ENCODE measurements at regions not wholly inside any gene's neighbourhood (a gene's known extent, or its start where the extent isn't known, plus 50 kb on each side); places are given as distances from the start of the nearest gene placed in this dataset.

DNA sequence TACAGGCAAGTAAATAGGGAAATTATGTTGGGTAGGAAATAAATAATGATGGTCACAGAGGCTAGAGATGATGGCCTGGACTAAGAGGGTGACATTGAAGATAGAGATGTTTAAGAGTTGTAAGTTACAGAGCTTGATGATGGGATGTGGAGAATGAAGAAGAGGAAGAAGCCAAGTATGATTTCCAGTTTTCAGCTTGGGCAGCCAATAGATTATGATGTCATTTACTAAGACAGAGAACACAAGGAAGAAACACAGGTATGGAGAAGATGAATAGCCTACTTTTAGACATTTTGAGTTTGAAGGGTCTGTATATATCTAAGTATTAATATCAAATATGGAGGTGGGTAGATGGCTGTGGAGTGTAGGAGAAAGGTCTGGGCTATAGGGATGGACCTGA lies 56.0 kb upstream of the PRELP start:
- no peak for TF ChIP-seq ARNT (IDR thresholded peaks at IDR 0.05)
- no peak for TF ChIP-seq FOXM1 (IDR thresholded peaks at IDR 0.05; ENCODE audit: borderline replicate concordance)
- no peak for DNase-seq (ENCODE audit: extremely low spot score)
- POLR2A ChIA-PET: no interaction called here
- CTCF ChIA-PET: no interaction called here

DNA sequence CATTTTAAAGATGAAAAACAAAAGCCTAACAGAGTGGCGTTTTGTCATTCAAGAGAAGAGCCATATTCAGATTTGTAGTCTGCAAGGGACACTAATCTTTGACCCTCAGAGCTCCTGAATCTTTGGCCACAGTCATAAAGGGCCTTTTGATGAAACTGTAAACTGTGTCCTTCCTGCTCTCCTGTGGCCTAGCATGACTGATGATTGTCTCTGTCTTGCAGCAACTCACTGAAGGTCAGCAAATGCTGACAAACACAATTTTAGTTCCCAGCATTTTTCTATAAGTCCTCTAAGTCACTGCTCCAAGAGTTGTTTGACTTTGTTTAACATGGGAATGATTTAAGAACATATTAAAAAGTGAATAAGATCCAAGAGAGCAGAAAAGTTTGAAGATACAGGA lies 55.3 kb upstream of the PRELP start:
- CTCF ChIA-PET: no interaction called here
- DNase-seq (ENCODE audit: extremely low spot score): no peak
- POLR2A ChIA-PET: no interaction called here
- TF ChIP-seq ELF4 (IDR thresholded peaks at IDR 0.05) (no peak), BHLHE40 (IDR thresholded peaks at IDR 0.05; ENCODE audit: borderline replicate concordance) (no peak), ARNT (IDR thresholded peaks at IDR 0.05) (no peak), L3MBTL2 (conservative IDR thresholded peaks at IDR 0.05) (no peak), TARDBP (IDR thresholded peaks at IDR 0.05) (no peak), FOXA1 (IDR thresholded peaks at IDR 0.05) (no peak), HDGF (IDR thresholded peaks at IDR 0.05; ENCODE audit: borderline replicate concordance) (no peak), FOXM1 (IDR thresholded peaks at IDR 0.05; ENCODE audit: borderline replicate concordance) (no peak), ZNF384 (IDR thresholded peaks at IDR 0.05) (no peak), CTBP1 (IDR thresholded peaks at IDR 0.05; ENCODE audit: borderline replicate concordance) (no peak), NFRKB (IDR thresholded peaks at IDR 0.05) (no peak)
- TF ChIP-seq, protein P1, sequence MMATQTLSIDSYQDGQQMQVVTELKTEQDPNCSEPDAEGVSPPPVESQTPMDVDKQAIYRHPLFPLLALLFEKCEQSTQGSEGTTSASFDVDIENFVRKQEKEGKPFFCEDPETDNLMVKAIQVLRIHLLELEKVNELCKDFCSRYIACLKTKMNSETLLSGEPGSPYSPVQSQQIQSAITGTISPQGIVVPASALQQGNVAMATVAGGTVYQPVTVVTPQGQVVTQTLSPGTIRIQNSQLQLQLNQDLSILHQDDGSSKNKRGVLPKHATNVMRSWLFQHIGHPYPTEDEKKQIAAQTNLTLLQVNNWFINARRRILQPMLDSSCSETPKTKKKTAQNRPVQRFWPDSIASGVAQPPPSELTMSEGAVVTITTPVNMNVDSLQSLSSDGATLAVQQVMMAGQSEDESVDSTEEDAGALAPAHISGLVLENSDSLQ (IDR thresholded peaks at IDR 0.05): no peak

DNA sequence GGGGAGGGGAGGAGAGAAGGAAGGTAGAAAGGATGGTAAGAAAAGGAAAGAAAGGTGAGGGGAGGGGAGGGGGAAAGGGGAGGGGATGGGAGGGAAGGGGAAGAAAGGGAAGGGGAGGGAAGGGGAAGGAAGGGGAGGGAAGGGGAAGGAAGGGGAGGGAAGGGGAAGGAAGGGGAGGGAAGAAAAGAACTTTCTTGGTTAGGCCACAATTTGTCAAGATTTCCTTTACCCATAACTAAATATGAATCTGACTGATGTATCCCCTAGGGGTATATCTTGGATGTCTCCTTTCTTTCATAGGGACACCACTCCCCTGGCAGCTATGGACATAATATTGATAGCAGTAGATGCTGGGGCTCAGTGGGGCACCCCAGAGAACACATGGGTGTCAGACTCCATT lies 54.4 kb upstream of the PRELP start:
- ChIA-PET CTCF (interaction anchor here (0.5 kb wide), 1 partner anchor 1106 kb away, joined by 5 read pairs; no protein-coding TSS in a partner anchor), POLR2A (no interaction called here)
- TF ChIP-seq ZNF384 (IDR thresholded peaks at IDR 0.05) (no peak), HDGF (IDR thresholded peaks at IDR 0.05; ENCODE audit: borderline replicate concordance) (no peak), FOXM1 (IDR thresholded peaks at IDR 0.05; ENCODE audit: borderline replicate concordance) (no peak), LEF1 (IDR thresholded peaks at IDR 0.05; ENCODE audit: borderline replicate concordance) (no peak), BHLHE40 (IDR thresholded peaks at IDR 0.05; ENCODE audit: borderline replicate concordance) (no peak), FOXA1 (IDR thresholded peaks at IDR 0.05) (no peak), CTBP1 (IDR thresholded peaks at IDR 0.05; ENCODE audit: borderline replicate concordance) (no peak), FOXK2 (IDR thresholded peaks at IDR 0.05) (no peak), SP1 (IDR thresholded peaks at IDR 0.05) (no peak), SUZ12 (IDR thresholded peaks at IDR 0.05) (no peak), TARDBP (IDR thresholded peaks at IDR 0.05) (no peak), ARNT (IDR thresholded peaks at IDR 0.05) (no peak), L3MBTL2 (conservative IDR thresholded peaks at IDR 0.05) (no peak), ELF4 (IDR thresholded peaks at IDR 0.05) (no peak), NFRKB (IDR thresholded peaks at IDR 0.05) (no peak)
- TF ChIP-seq, protein P1 (IDR thresholded peaks at IDR 0.05): no peak
- DNase-seq (ENCODE audit: extremely low spot score): no peak

DNA sequence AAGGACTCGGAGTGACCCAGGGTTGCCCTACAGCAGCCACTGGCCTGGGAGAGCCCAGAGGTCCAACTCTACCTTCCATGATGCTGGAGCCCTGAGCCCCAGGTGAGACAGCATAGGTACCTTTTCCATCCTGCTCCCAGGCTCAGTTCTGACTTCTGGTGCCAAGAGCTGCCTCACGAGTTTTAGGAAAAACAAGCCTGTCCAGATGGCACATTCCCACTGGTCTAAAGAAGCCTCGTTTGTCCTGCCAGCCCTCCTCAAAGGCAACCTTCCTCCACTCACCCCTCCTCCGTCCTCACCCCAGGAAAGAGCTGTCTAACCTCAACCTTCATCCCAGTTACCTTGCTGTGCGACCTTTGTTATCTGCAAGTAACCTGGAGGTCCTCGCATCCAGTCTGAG lies 53.5 kb upstream of the PRELP start:
- ChIA-PET POLR2A (no interaction called here), CTCF (no interaction called here)
- no peak for DNase-seq (ENCODE audit: extremely low spot score)
- TF ChIP-seq BHLHE40 (IDR thresholded peaks at IDR 0.05; ENCODE audit: borderline replicate concordance) (no peak), FOXA1 (IDR thresholded peaks at IDR 0.05) (no peak), FOXM1 (IDR thresholded peaks at IDR 0.05; ENCODE audit: borderline replicate concordance) (no peak), CTBP1 (IDR thresholded peaks at IDR 0.05; ENCODE audit: borderline replicate concordance) (no peak), L3MBTL2 (conservative IDR thresholded peaks at IDR 0.05) (no peak), ELF4 (IDR thresholded peaks at IDR 0.05) (no peak), SUZ12 (IDR thresholded peaks at IDR 0.05) (no peak), ZNF384 (IDR thresholded peaks at IDR 0.05) (no peak), FOXK2 (IDR thresholded peaks at IDR 0.05) (no peak), TARDBP (IDR thresholded peaks at IDR 0.05) (no peak), LEF1 (IDR thresholded peaks at IDR 0.05; ENCODE audit: borderline replicate concordance) (no peak), HDGF (IDR thresholded peaks at IDR 0.05; ENCODE audit: borderline replicate concordance) (no peak), SP1 (IDR thresholded peaks at IDR 0.05) (no peak), NFRKB (IDR thresholded peaks at IDR 0.05) (no peak), ARNT (IDR thresholded peaks at IDR 0.05) (no peak)
- TF ChIP-seq, protein P1 (IDR thresholded peaks at IDR 0.05): no peak

DNA sequence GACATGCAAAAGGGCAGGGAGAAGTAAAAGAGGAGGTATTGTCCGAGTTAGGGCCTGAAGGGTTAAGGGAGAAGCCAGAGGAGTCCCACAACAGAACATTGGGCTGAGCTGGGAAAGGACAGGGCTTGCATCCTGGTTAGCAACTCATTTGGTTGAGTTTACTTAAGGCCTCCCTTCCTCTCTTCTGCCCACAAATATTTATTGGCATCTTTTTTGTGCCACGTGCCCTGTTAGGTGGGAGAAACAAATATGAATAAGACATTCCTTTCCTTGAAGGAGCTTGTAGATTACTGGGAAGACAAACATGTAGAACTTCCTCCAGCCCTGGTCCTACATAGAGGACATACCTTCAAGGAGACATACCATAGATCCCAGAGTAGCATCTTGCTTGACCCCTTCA lies 53.0 kb upstream of the PRELP start:
- DNase-seq (ENCODE audit: extremely low spot score): no peak
- ChIA-PET POLR2A (no interaction called here), CTCF (no interaction called here)
- no peak for TF ChIP-seq FOXM1 (IDR thresholded peaks at IDR 0.05; ENCODE audit: borderline replicate concordance)
- TF ChIP-seq ARNT (IDR thresholded peaks at IDR 0.05): no peak
- TF ChIP-seq NFRKB (IDR thresholded peaks at IDR 0.05): no peak
- TF ChIP-seq L3MBTL2 (conservative IDR thresholded peaks at IDR 0.05): no peak
- no peak for TF ChIP-seq CTBP1 (IDR thresholded peaks at IDR 0.05; ENCODE audit: borderline replicate concordance)
- TF ChIP-seq LEF1 (IDR thresholded peaks at IDR 0.05; ENCODE audit: borderline replicate concordance): no peak
- no peak for TF ChIP-seq SP1 (IDR thresholded peaks at IDR 0.05)
- no peak for TF ChIP-seq BHLHE40 (IDR thresholded peaks at IDR 0.05; ENCODE audit: borderline replicate concordance)
- no peak for TF ChIP-seq ELF4 (IDR thresholded peaks at IDR 0.05)
- TF ChIP-seq SUZ12 (IDR thresholded peaks at IDR 0.05): no peak
- TF ChIP-seq TARDBP (IDR thresholded peaks at IDR 0.05): no peak
- no peak for TF ChIP-seq HDGF (IDR thresholded peaks at IDR 0.05; ENCODE audit: borderline replicate concordance)
- no peak for TF ChIP-seq FOXK2 (IDR thresholded peaks at IDR 0.05)
- TF ChIP-seq ZNF384 (IDR thresholded peaks at IDR 0.05): no peak
- no peak for TF ChIP-seq FOXA1 (IDR thresholded peaks at IDR 0.05)

DNA sequence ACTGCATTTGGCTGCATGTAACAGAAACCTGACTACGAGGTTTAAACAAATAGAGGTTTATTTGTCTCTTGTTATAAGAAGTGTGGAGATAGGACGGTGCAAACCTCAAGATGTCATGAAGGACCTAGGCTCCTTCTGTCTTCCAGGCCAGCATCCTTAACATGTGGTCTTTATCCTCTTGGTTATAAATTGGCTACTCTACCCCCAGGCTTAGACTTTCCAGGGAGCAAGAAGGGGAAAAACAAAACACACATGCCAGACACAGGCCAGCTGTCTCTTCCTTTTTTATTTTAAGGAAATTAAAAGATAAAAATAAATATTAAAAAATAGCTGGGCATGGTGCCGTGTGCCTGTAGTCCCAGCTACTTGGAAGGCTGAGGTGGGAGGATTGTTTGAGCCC lies 51.3 kb upstream of the PRELP start:
- TF ChIP-seq FOXA1 (IDR thresholded peaks at IDR 0.05) (no peak), HDGF (IDR thresholded peaks at IDR 0.05; ENCODE audit: borderline replicate concordance) (no peak), FOXM1 (IDR thresholded peaks at IDR 0.05; ENCODE audit: borderline replicate concordance) (no peak), TARDBP (IDR thresholded peaks at IDR 0.05) (no peak), SUZ12 (IDR thresholded peaks at IDR 0.05) (no peak), CTBP1 (IDR thresholded peaks at IDR 0.05; ENCODE audit: borderline replicate concordance) (no peak), ELF4 (IDR thresholded peaks at IDR 0.05) (no peak)
- TF ChIP-seq, protein P1 (IDR thresholded peaks at IDR 0.05): no peak
- CTCF ChIA-PET: no interaction called here
- POLR2A ChIA-PET: no interaction called here
- no peak for DNase-seq (ENCODE audit: extremely low spot score)
